ENCODE measurements at regions not wholly inside any gene's neighbourhood (a gene's known extent, or its start where the extent isn't known, plus 50 kb on each side); places are given as distances from the start of the nearest gene placed in this dataset.
"Not testable (repeated sequence)": the region's sequence is repeated elsewhere in the genome, so short reads cannot be mapped to it uniquely, and the experiment has no call there.

- DNase-seq: no peak
Measured at GRCh38 chr11:25628030-25628429, 703.9 kb upstream of the ANO3 start.

GRCh38 chr11:25633230-25633629 is 698.7 kb upstream of the ANO3 start:
- no peak for DNase-seq

- not testable (repeated sequence) for DNase-seq
Measured at GRCh38 chr11:25649220-25649619, 682.7 kb upstream of the ANO3 start.

- DNase-seq: no peak
Measured at GRCh38 chr11:25650319-25650718, 681.6 kb upstream of the ANO3 start.

GRCh38 chr11:25655636-25656035 is 676.3 kb upstream of the ANO3 start:
- no peak for DNase-seq

GRCh38 chr11:25658916-25659315 is 673.0 kb upstream of the ANO3 start:
- no peak for DNase-seq

GRCh38 chr11:25659706-25660105 is 672.2 kb upstream of the ANO3 start:
- DNase-seq: no peak

GRCh38 chr11:25667871-25668270 is 664.1 kb upstream of the ANO3 start:
- DNase-seq: no peak

- no peak for DNase-seq
Measured at GRCh38 chr11:25691959-25692358, 640.0 kb upstream of the ANO3 start.

GRCh38 chr11:25702417-25702816 is 629.5 kb upstream of the ANO3 start:
- DNase-seq: no peak

GRCh38 chr11:25710975-25711374 is 621.0 kb upstream of the ANO3 start:
- DNase-seq: no peak

GRCh38 chr11:25727944-25728343 is 604.0 kb upstream of the ANO3 start:
- DNase-seq: no peak

GRCh38 chr11:25730230-25730629 is 601.7 kb upstream of the ANO3 start:
- no peak for DNase-seq

GRCh38 chr11:25733777-25734176 is 598.2 kb upstream of the ANO3 start:
- no peak for DNase-seq

- no peak for DNase-seq
Measured at GRCh38 chr11:25734591-25735211, 597.2 kb upstream of the ANO3 start.

- no peak for DNase-seq
Measured at GRCh38 chr11:25737071-25737675, 594.8 kb upstream of the ANO3 start.

- no peak for DNase-seq
Measured at GRCh38 chr11:25741886-25742285, 590.0 kb upstream of the ANO3 start.

- DNase-seq: no peak
Measured at GRCh38 chr11:25742800-25743199, 589.1 kb upstream of the ANO3 start.

- no peak for DNase-seq
Measured at GRCh38 chr11:25755381-25755780, 576.5 kb upstream of the ANO3 start.

- DNase-seq: no peak
Measured at GRCh38 chr11:25755918-25756584, 575.9 kb upstream of the ANO3 start.

GRCh38 chr11:25758145-25758661 is 573.7 kb upstream of the ANO3 start:
- DNase-seq: no peak

- no peak for DNase-seq
Measured at GRCh38 chr11:25766332-25767015, 565.5 kb upstream of the ANO3 start.

GRCh38 chr11:25769287-25769686 is 562.6 kb upstream of the ANO3 start:
- no peak for DNase-seq

- no peak for DNase-seq
Measured at GRCh38 chr11:25771605-25772004, 560.3 kb upstream of the ANO3 start.
